Embryonic facial prominence (tissue), 1 donor: ENCODE measurements at regions not wholly inside any gene's neighbourhood (a gene's known extent, or its start where the extent isn't known, plus 50 kb on each side); places are given as distances from the start of the nearest gene placed in this dataset.

Experiments
- DNase-seq: peaks from one replicate; pipeline ENCODE4 v3.0.0-alpha.2; 2016; ENCODE audit errors: extremely low spot score

DNA sequence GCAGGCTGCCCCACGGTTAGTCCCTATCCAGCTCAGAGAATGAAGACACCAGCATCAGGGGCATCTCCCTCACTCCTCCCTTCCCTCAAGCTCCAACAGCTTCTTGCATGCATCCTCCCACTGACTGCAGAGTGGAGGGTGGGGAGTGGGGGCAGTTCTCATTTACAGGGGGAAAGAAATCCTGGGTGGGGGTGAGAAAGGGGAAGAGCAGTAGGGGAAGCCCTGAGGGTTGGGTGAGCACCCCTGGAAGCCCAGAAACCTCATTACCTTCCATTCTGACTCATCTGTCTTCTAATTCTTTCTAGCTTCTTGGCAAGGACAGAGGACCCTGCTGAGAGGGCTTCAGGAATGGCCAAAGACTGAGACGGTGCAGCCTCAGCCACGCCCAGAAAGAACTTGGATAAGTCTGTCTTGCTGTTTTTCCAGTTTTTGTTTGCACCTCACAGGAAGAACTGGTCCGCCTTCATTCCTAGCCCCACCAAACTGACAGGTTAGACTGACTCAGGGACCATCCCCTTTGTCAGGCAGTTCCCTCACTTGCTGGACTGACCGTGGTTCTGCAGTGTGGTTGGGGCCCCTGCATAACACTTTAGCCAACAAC is 52.5 kb upstream of the WSB1 start:
- DNase-seq: peak; percentile 27

DNA sequence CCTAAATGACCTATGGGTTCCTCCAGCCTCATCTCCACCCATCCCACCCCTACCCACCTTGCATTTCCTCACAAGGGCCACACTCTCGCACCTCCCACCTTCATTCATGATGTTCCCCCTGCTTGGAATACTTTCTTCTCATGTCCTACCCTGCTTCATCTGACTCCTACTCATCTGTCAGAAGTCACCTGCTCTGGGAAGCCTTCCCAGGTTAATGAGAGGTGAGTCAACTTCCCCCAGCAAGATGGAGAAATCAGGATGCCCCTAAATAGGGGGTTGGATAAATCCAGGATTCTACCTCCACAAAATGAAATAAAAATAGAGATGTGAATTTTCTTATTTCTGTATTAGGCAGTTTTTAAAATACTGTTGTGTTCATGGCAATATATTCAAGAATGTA is 51.0 kb upstream of the WSB1 start:
- DNase-seq: no peak

DNA sequence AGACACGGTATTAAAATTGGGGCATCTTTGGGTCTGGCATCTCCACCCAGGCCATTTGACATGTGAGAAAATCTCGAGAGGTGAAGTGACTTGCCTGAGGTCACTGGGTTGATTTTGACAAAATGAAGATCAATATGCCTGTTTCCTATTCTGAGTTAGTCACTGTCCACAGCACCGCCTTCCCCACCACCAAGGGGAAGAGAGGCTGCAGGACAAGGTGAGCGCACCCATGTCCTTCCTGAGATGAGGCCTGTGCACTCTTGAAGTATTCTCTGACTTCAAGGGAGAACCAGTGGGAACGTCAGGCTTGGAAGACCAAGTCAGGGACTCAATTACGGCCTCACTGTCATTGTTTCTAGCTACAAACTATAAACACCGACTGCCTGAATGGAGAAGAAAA is 49.9 kb upstream of the WSB1 start:
- DNase-seq: no peak
